Erythroblast (primary cell): ENCODE measurements at regions not wholly inside any gene's neighbourhood (a gene's known extent, or its start where the extent isn't known, plus 50 kb on each side); places are given as distances from the start of the nearest gene placed in this dataset.

Experiments
- GATA1 ChIP-seq: IDR thresholded peaks from 2 replicates; pipeline ENCODE4 v1.6.1; 2011; ENCODE audit warnings: low read depth, mild to moderate bottlenecking, control low read depth, low read length, moderate library complexity
- POLR2A ChIP-seq: IDR thresholded peaks from 2 replicates; pipeline ENCODE4 v1.6.1; 2011; ENCODE audit warnings: mild to moderate bottlenecking, low read length

DNA sequence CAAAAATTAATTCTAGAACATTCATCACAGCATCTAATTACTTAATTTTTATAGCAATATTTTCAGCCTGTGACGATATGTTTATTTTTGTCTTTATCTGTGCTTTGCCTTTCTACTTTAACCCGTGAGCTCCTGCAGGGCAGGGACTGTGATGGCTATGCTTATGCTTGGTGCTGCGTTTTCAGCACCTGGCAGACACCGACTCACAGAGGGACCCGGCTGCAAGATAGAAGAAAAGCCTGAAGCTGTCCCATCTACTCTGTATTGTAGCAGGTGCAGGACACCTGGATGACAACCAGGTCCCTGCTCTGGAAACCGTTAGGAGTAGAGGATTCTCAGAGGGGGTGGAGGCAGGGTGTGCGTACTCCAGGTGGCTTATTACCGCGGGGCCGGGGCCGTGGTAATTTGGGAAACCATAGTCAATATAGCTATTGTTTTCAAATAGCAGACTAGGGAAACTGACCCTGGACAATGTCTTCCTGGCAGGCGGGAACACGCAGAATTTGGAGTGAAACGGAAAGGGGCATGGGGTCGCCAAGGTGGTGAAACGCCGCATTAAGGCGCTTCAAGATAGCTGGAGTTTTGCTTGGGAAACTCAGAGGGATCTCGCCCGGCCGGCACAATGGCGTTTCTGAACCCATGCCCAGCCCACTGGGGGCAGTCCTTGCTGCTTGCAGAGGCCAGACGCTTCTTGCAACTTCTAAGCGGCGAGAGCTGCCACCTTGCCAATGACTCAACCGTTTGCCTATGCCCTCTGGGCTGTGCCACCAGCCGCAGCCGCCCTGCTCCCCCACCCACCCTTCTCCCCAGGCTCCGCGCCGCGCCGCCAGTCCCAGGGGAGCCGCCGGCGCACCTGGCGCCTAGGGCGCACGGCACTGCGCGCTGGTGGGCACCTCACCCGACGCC is 140.1 kb upstream of the PALM2AKAP2 start:
- no peak for TF ChIP-seq POLR2A
- no peak for TF ChIP-seq GATA1
